PFSK-1 (cell line): ENCODE measurements at regions not wholly inside any gene's neighbourhood (a gene's known extent, or its start where the extent isn't known, plus 50 kb on each side); places are given as distances from the start of the nearest gene placed in this dataset.

Source experiments
- POLR2AphosphoS5 ChIP-seq: IDR thresholded peaks from 2 replicates; pipeline ENCODE4 v1.6.1; 2012; ENCODE audit warnings: low read depth, mild to moderate bottlenecking, control low read depth, low read length, moderate library complexity
- REST ChIP-seq, 2 experiments: IDR thresholded peaks; 2 replicates each; pipeline versions ENCODE4 v1.6.1 to v1.8.0; 2011 to 2012; ENCODE audit warnings: low read depth in 2 of 2, low read length in 2 of 2, control low read depth in 1 of 2, inconsistent platforms in 1 of 2, mild to moderate bottlenecking in 1 of 2, moderate library complexity in 1 of 2; ENCODE audit not compliant: insufficient read depth in 1 of 2

GRCh38 chr3:102259663-102260062 is 175.2 kb upstream of the ZPLD1 start:
- TF ChIP-seq REST (IDR thresholded peaks at IDR 0.05; ENCODE audit: insufficient read depth in 1 of 2, low read depth in 2 of 2, low read length in 2 of 2) (no peak), POLR2AphosphoS5 (no peak)
